Caco-2 (cell line): ENCODE measurements at regions not wholly inside any gene's neighbourhood (a gene's known extent, or its start where the extent isn't known, plus 50 kb on each side); places are given as distances from the start of the nearest gene placed in this dataset.

Experiments
- BruUV-seq: library from RNA; stranded (reverse); fragments of 400-500 nt; replicated peaks from 2 replicates; lab custom pipeline; 2021; lab: Mats Ljungman, UMichigan
- CTCF ChIA-PET: fragments of 300-600 bp; sonication (Branson Sonifier 250); formaldehyde crosslinking; loops from one replicate; lab custom pipeline; 2022; ENCODE audit warnings: antibody characterized with exemption; lab: Charles Lee
- POLR2A ChIA-PET: fragments of 300-600 bp; sonication (Branson Sonifier 250); formaldehyde crosslinking; loops from one replicate; lab custom pipeline; 2022; ENCODE audit warnings: antibody characterized with exemption; lab: Charles Lee
- DNase-seq, 2 experiments: peaks; one replicate each; pipeline versions ENCODE4 v3.0.0 to v3.0.0-alpha.2; 2020 to 2022
- H3K27me3 ChIP-seq: replicated peaks from 2 replicates; pipeline ENCODE4 v1.6.0; 2011; ENCODE audit warnings: low read length; ENCODE audit not compliant: control insufficient read depth, insufficient read depth
- H3K36me3 ChIP-seq: 2 replicates; pipeline ENCODE4 v1.5.1; 2011; ENCODE audit warnings: low read length; ENCODE audit not compliant: control insufficient read depth, insufficient read depth
- H3K4me1 ChIP-seq: fragments of 250-450 bp; sonication (Bioruptor Pico); 2 replicates; pipeline ENCODE4 v1.5.1; 2020; ENCODE audit warnings: mild to moderate bottlenecking
- H3K4me3 ChIP-seq: 2 replicates; pipeline ENCODE4 v1.5.1; 2011; ENCODE audit warnings: low read depth, mild to moderate bottlenecking, control low read depth, low read length
- H3K9me3 ChIP-seq: fragments of 250-450 bp; sonication (Bioruptor Pico); 2 replicates; pipeline ENCODE4 v1.5.1; 2020; ENCODE audit warnings: mild to moderate bottlenecking, moderate library complexity
- H3K27ac Mint-ChIP-seq: one replicate; pipeline ENCODE4 v1.8.0; 2022; ENCODE audit warnings: mixed read lengths; ENCODE audit not compliant: unreplicated experiment
- H3K27me3 Mint-ChIP-seq: one replicate; pipeline ENCODE4 v1.8.0; 2022; ENCODE audit warnings: mixed read lengths; ENCODE audit not compliant: insufficient read depth, unreplicated experiment
- H3K36me3 Mint-ChIP-seq: one replicate; pipeline ENCODE4 v1.8.0; 2022; ENCODE audit warnings: mild to moderate bottlenecking, mixed read lengths; ENCODE audit not compliant: insufficient read depth, unreplicated experiment
- H3K4me1 Mint-ChIP-seq: one replicate; pipeline ENCODE4 v1.8.0; 2022; ENCODE audit warnings: low read depth, mixed read lengths; ENCODE audit not compliant: unreplicated experiment
- H3K4me3 Mint-ChIP-seq: one replicate; pipeline ENCODE4 v1.8.0; 2022; ENCODE audit warnings: mild to moderate bottlenecking, moderate library complexity, mixed read lengths; ENCODE audit not compliant: unreplicated experiment
- H3K9me3 Mint-ChIP-seq: one replicate; pipeline ENCODE4 v1.8.0; 2022; ENCODE audit warnings: mixed read lengths; ENCODE audit not compliant: unreplicated experiment
- intact Hi-C: fragments of 100-400 bp; cut with micrococcal nuclease; formaldehyde crosslinking; loops from one replicate; pipeline ENCODE4 v1.10.0; 2022; ENCODE audit not compliant: unreplicated experiment
- TF ChIP-seq, protein P1 (sequence below), 2 experiments: fragments of 200-600 bp in 1 of 2; IDR thresholded peaks; 1 replicate in 1 of 2; 2 replicates in 1 of 2; pipeline versions ENCODE4 v1.5.1 to v1.8.0; 2011 to 2022; ENCODE audit warnings: antibody characterized with exemption in 1 of 2, control low read depth in 1 of 2, inconsistent platforms in 1 of 2, low read depth in 1 of 2, low read length in 1 of 2, mild to moderate bottlenecking in 1 of 2, moderate library complexity in 1 of 2; ENCODE audit not compliant: insufficient read depth in 1 of 2, severe bottlenecking in 1 of 2, unreplicated experiment in 1 of 2

DNA sequence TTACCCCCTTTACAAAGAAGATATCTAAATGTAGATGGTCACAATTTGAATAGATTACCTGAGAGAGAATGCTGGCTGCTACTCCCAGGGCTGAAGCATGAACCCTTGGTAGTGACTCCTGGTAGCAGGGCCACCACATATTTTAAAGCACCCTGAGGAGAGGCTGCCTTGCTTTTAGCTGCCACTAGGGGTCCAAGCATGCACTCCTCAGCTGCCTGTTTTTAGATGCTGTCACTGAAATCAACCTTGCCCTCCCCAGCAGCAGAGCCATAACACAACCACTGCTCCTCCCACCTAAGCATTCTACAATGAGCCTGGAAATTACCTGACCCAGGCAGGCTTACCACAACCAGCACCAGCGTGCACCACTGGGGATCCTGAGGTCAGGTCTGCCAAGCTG is 850.9 kb downstream of the FAM133A start:
- H3K36me3 Mint-ChIP-seq, result no peaks in the 10 kb centered on the region
- no TSS peak for BruUV-seq
- Histone ChIP-seq H3K9me3 (no peaks in the 10 kb centered on the region), H3K4me1 (no peaks in the 10 kb centered on the region), H3K4me3 (no peak overlapping the region), H3K36me3 (no peaks in the 10 kb centered on the region), H3K27me3 (no peaks in the 10 kb centered on the region)
- H3K4me3 Mint-ChIP-seq, result no peak overlapping the region
- CTCF ChIA-PET, result no interaction called here
- TF ChIP-seq, protein P1, sequence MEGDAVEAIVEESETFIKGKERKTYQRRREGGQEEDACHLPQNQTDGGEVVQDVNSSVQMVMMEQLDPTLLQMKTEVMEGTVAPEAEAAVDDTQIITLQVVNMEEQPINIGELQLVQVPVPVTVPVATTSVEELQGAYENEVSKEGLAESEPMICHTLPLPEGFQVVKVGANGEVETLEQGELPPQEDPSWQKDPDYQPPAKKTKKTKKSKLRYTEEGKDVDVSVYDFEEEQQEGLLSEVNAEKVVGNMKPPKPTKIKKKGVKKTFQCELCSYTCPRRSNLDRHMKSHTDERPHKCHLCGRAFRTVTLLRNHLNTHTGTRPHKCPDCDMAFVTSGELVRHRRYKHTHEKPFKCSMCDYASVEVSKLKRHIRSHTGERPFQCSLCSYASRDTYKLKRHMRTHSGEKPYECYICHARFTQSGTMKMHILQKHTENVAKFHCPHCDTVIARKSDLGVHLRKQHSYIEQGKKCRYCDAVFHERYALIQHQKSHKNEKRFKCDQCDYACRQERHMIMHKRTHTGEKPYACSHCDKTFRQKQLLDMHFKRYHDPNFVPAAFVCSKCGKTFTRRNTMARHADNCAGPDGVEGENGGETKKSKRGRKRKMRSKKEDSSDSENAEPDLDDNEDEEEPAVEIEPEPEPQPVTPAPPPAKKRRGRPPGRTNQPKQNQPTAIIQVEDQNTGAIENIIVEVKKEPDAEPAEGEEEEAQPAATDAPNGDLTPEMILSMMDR (IDR thresholded peaks at IDR 0.05; ENCODE audit: insufficient read depth in 1 of 2, low read depth in 1 of 2, low read length in 1 of 2, severe bottlenecking in 1 of 2, unreplicated experiment in 1 of 2), result no peak
- DNase-seq, result peak in 1 of 2 experiments; percentile 15
- H3K4me1 Mint-ChIP-seq, result no peaks in the 10 kb centered on the region
- intact Hi-C loops, result no loop called here
- no peaks in the 10 kb centered on the region for H3K27me3 Mint-ChIP-seq
- H3K27ac Mint-ChIP-seq, result no peak overlapping the region
- no peaks in the 10 kb centered on the region for H3K9me3 Mint-ChIP-seq
- POLR2A ChIA-PET, result no interaction called here

DNA sequence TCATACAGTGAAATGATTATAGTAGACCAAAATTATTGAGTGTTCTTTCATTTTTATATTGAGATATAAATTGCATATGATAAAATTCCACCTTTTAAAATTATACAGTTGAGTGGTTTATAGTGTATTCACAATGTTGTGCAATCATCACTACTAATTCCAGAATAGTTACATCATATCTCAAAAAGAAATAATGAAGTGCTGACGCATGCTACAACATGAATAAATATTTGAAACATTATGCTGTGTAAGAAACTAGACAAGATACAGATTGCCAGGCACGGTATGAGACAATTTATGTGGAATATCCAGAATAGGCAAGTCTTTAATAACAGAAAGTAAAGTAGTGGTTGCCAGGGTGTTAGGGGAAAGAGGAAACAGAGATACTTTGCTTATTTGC is 871.7 kb downstream of the FAM133A start:
- no peaks in the 10 kb centered on the region for H3K27me3 Mint-ChIP-seq

GRCh38 chrX:94551831-94552230 is 877.8 kb downstream of the FAM133A start:
- Histone ChIP-seq H3K27me3 (no peaks in the 10 kb centered on the region), H3K4me1 (no peaks in the 10 kb centered on the region), H3K9me3 (no peaks in the 10 kb centered on the region), H3K4me3 (no peak overlapping the region), H3K36me3 (no peaks in the 10 kb centered on the region)
- peak in 1 of 2 experiments; percentile 0 for DNase-seq
- POLR2A ChIA-PET, result no interaction called here
- intact Hi-C loops, result no loop called here
- Mint-ChIP-seq H3K27me3 (no peaks in the 10 kb centered on the region), H3K9me3 (no peaks in the 10 kb centered on the region), H3K27ac (no peak overlapping the region), H3K36me3 (no peaks in the 10 kb centered on the region), H3K4me1 (no peaks in the 10 kb centered on the region), H3K4me3 (no peak overlapping the region)
- CTCF ChIA-PET, result no interaction called here
- no TSS peak for BruUV-seq
- TF ChIP-seq, protein P1 (IDR thresholded peaks at IDR 0.05; ENCODE audit: insufficient read depth in 1 of 2, low read depth in 1 of 2, low read length in 1 of 2, severe bottlenecking in 1 of 2, unreplicated experiment in 1 of 2), result no peak

More for the DNA sequence above, 871.7 kb downstream of the FAM133A start:
- H3K4me1 ChIP-seq, result no peaks in the 10 kb centered on the region
- no TSS peak for BruUV-seq
- intact Hi-C loops, result no loop called here
- no peak overlapping the region for H3K4me3 Mint-ChIP-seq
- no peaks in the 10 kb centered on the region for H3K36me3 ChIP-seq
- H3K4me1 Mint-ChIP-seq, result no peaks in the 10 kb centered on the region
- H3K9me3 Mint-ChIP-seq, result no peaks in the 10 kb centered on the region
- no peaks in the 10 kb centered on the region for H3K9me3 ChIP-seq
- H3K4me3 ChIP-seq, result no peak overlapping the region
- H3K36me3 Mint-ChIP-seq, result no peaks in the 10 kb centered on the region
- no peaks in the 10 kb centered on the region for H3K27me3 ChIP-seq
- no peak for DNase-seq
- ChIA-PET POLR2A (no interaction called here), CTCF (no interaction called here)
- TF ChIP-seq, protein P1 (IDR thresholded peaks at IDR 0.05; ENCODE audit: insufficient read depth in 1 of 2, low read depth in 1 of 2, low read length in 1 of 2, severe bottlenecking in 1 of 2, unreplicated experiment in 1 of 2), result no peak
- no peak overlapping the region for H3K27ac Mint-ChIP-seq
